Fibroblast of lung (primary cell): ENCODE measurements at regions not wholly inside any gene's neighbourhood (a gene's known extent, or its start where the extent isn't known, plus 50 kb on each side); places are given as distances from the start of the nearest gene placed in this dataset.

ENCODE experiments used
- EZH2 ChIP-seq: IDR thresholded peaks from 2 replicates; pipeline ENCODE4 v1.5.1; 2012; ENCODE audit warnings: low read length, control low read depth, mild to moderate bottlenecking; ENCODE audit errors: missing control alignments
- TF ChIP-seq, protein P1 (sequence below), 2 donors: IDR thresholded peaks in 1 of 2; conservative IDR thresholded peaks in 1 of 2; 1 replicate in 1 of 2; 2 replicates in 1 of 2; pipeline ENCODE4 v1.5.1; 2011 to 2012; ENCODE audit warnings: low read length in 2 of 2, control low read depth in 1 of 2, inconsistent platforms in 1 of 2, low read depth in 1 of 2, mild to moderate bottlenecking in 1 of 2

DNA sequence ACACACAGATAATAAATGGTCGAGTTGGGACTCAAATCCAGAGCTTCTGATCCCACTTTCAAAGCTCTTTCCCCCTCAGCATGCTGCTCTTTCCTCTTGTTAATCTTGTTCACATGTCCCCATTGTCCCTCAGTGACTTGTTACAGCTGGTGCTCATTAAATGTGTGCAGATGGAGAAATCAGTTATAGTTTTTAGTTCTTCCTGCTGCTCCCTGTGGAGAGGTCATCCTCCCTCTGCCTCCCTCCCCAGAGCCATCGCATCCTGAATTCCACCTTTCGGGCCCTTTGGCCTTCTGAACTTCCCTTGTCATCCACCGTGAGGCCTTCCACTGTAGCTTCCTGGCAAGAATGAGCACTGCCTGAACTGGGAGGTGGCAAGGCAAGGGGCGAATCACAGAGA is 179.6 kb downstream of the WSCD1 start:
- TF ChIP-seq EZH2, result no peak
- TF ChIP-seq, protein P1, sequence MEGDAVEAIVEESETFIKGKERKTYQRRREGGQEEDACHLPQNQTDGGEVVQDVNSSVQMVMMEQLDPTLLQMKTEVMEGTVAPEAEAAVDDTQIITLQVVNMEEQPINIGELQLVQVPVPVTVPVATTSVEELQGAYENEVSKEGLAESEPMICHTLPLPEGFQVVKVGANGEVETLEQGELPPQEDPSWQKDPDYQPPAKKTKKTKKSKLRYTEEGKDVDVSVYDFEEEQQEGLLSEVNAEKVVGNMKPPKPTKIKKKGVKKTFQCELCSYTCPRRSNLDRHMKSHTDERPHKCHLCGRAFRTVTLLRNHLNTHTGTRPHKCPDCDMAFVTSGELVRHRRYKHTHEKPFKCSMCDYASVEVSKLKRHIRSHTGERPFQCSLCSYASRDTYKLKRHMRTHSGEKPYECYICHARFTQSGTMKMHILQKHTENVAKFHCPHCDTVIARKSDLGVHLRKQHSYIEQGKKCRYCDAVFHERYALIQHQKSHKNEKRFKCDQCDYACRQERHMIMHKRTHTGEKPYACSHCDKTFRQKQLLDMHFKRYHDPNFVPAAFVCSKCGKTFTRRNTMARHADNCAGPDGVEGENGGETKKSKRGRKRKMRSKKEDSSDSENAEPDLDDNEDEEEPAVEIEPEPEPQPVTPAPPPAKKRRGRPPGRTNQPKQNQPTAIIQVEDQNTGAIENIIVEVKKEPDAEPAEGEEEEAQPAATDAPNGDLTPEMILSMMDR (conservative IDR thresholded peaks at IDR 0.05 in 1 of 2, IDR thresholded peaks at IDR 0.05 in 1 of 2; ENCODE audit: low read depth in 1 of 2, low read length in 2 of 2), result no peak
